ENCODE measurements at regions not wholly inside any gene's neighbourhood (a gene's known extent, or its start where the extent isn't known, plus 50 kb on each side); places are given as distances from the start of the nearest gene placed in this dataset.

GRCh38 chr12:67439611-67440010 is 170.5 kb downstream of the CAND1 start:
- H3K4me3 ChIP-seq, result no peak overlapping the region
- H4K20me1 ChIP-seq (replicated peaks; ENCODE audit: control insufficient read depth, insufficient read depth, low read length), result no peaks in the 10 kb centered on the region
- no peaks in the 10 kb centered on the region; the same call in 1 of the 2 replicates for H3K9me3 ChIP-seq (replicated peaks; ENCODE audit: control insufficient read depth, insufficient read depth, low read depth, low read length)
- FAIRE-seq (no peak), DNase-seq (ENCODE audit: extremely low read depth in 1 of 4, low spot score in 3 of 4) (no peak), ATAC-seq (no peak)
- H3K36me3 ChIP-seq (ENCODE audit: control insufficient read depth, insufficient read depth, low read length), result no peaks in the 10 kb centered on the region
- H3K27ac ChIP-seq (ENCODE audit: extremely low read depth, low read depth, low read length), result no peak overlapping the region
- POLR2A ChIA-PET, result no interaction called here
- no peaks in the 10 kb centered on the region for H3K79me2 ChIP-seq (ENCODE audit: control insufficient read depth, insufficient read depth, low read length)
- H3K9ac ChIP-seq (ENCODE audit: insufficient read depth in 1 of 2, low read depth in 2 of 2, low read length in 2 of 2), result no peak overlapping the region
- 0% methylated on average over 3 of the region's 3 CpGs for WGBS (ENCODE audit: insufficient coverage, low coverage, missing lambda C conversion rate)
- in situ Hi-C loops (cut with MboI) (no loop called here), intact Hi-C loops (cut with micrococcal nuclease) (loop anchor here (2.0 kb wide), 1 partner anchor 85 kb away; no protein-coding TSS in a partner anchor)
- H3K4me1 ChIP-seq (replicated peaks in 1 of 2; ENCODE audit: control insufficient read depth in 2 of 2, insufficient read depth in 2 of 2, low read length in 2 of 2), result no peaks in the 10 kb centered on the region; a peak in 2 of 5 replicates
- no peaks in the 10 kb centered on the region for H3K27me3 ChIP-seq (ENCODE audit: control insufficient read depth in 2 of 2, insufficient read depth in 2 of 2, low read length in 2 of 2)
- CTCF ChIA-PET (ENCODE audit: low intra/inter-chr PET ratio), result no interaction called here
- no peak overlapping the region for H3K4me2 ChIP-seq (ENCODE audit: insufficient read depth, low read length)
- H3K9me1 ChIP-seq (ENCODE audit: control insufficient read depth, insufficient read depth, low read length), result no peaks in the 10 kb centered on the region
- BruUV-seq (replicated peaks), result no TSS peak
- no peak for TF ChIP-seq ZNF644 (tag; IDR thresholded peaks at IDR 0.05; ENCODE audit: low read depth)
- no peak for TF ChIP-seq TSC22D4 (tag; IDR thresholded peaks at IDR 0.05)
- no peak overlapping the region for H2AFZ ChIP-seq (ENCODE audit: low read depth, low read length)

GRCh38 chr12:67441736-67442346 is 172.7 kb downstream of the CAND1 start:
- Histone ChIP-seq H3K4me1 (replicated peaks in 1 of 2; ENCODE audit: control insufficient read depth in 2 of 2, insufficient read depth in 2 of 2, low read length in 2 of 2) (no peaks in the 10 kb centered on the region; a peak in 2 of 5 replicates), H4K20me1 (replicated peaks; ENCODE audit: control insufficient read depth, insufficient read depth, low read length) (no peaks in the 10 kb centered on the region), H3K4me3 (no peak overlapping the region), H3K27me3 (ENCODE audit: control insufficient read depth in 2 of 2, insufficient read depth in 2 of 2, low read length in 2 of 2) (no peaks in the 10 kb centered on the region), H3K9me1 (ENCODE audit: control insufficient read depth, insufficient read depth, low read length) (no peaks in the 10 kb centered on the region), H3K79me2 (ENCODE audit: control insufficient read depth, insufficient read depth, low read length) (no peaks in the 10 kb centered on the region), H3K9me3 (replicated peaks; ENCODE audit: control insufficient read depth, insufficient read depth, low read depth, low read length) (no peaks in the 10 kb centered on the region; the same call in 1 of the 2 replicates), H3K9ac (ENCODE audit: insufficient read depth in 1 of 2, low read depth in 2 of 2, low read length in 2 of 2) (no peak overlapping the region), H3K4me2 (ENCODE audit: insufficient read depth, low read length) (peak overlapping the region; percentile 47), H3K27ac (ENCODE audit: extremely low read depth, low read depth, low read length) (no peak overlapping the region), H2AFZ (ENCODE audit: low read depth, low read length) (peak overlapping the region; percentile 96), H3K36me3 (ENCODE audit: control insufficient read depth, insufficient read depth, low read length) (no peaks in the 10 kb centered on the region)
- intact Hi-C loops (cut with micrococcal nuclease) (loop anchor here (2.0 kb wide), 1 partner anchor 87 kb away; no protein-coding TSS in a partner anchor), in situ Hi-C loops (cut with MboI) (no loop called here)
- DNase-seq (ENCODE audit: extremely low read depth in 1 of 4, low spot score in 3 of 4), result peak; percentile 54 to 82 (median 62)
- ChIA-PET POLR2A (no interaction called here), CTCF (ENCODE audit: low intra/inter-chr PET ratio) (interaction anchor here (1.1 kb wide), 1 partner anchor 87 kb away, joined by 3 read pairs; no protein-coding TSS in a partner anchor)
- FAIRE-seq, result peak; percentile 88
- no TSS peak for BruUV-seq (replicated peaks)
- ATAC-seq, result peak; percentile 100
- 1% methylated on average over 12 of the region's 12 CpGs for WGBS (ENCODE audit: insufficient coverage, low coverage, missing lambda C conversion rate)
- TF ChIP-seq CREM (IDR thresholded peaks at IDR 0.05; ENCODE audit: low read depth) (peak; percentile 42; the same call in 1 of the 2 replicates), GABPA (tag; conservative IDR thresholded peaks at IDR 0.05; ENCODE audit: low read depth) (0 out of 2 replicates have a peak, but pooled peaks have one; percentile 36), E2F6 (IDR thresholded peaks at IDR 0.05; ENCODE audit: borderline replicate concordance in 1 of 2, extremely low read depth in 1 of 2, insufficient read depth in 1 of 2, insufficient read length in 1 of 2, low read depth in 1 of 2, low read length in 1 of 2, poor library complexity in 1 of 2, severe bottlenecking in 1 of 2) (peak; percentile 27 to 77), ESRRA (IDR thresholded peaks at IDR 0.05; ENCODE audit: borderline replicate concordance, low read depth) (0 out of 2 replicates have a peak, but pooled peaks have one; percentile 18), ETV1 (tag; conservative IDR thresholded peaks at IDR 0.05; ENCODE audit: low read depth) (peak; percentile 44), CTCF (IDR thresholded peaks at IDR 0.05 in 2 of 3, conservative IDR thresholded peaks at IDR 0.05 in 1 of 3; ENCODE audit: insufficient read depth in 2 of 3, low read depth in 1 of 3, low read length in 3 of 3) (peak; percentile 73 to 86 (median 83)), RAD21 (CRISPR knock-in tag; conservative IDR thresholded peaks at IDR 0.05 in 1 of 2, IDR thresholded peaks at IDR 0.05 in 1 of 2) (peak; percentile 50 to 62)

Measured in K562 (cell line).